ENCODE measurements at regions not wholly inside any gene's neighbourhood (a gene's known extent, or its start where the extent isn't known, plus 50 kb on each side); places are given as distances from the start of the nearest gene placed in this dataset.
"Not testable (repeated sequence)": the region's sequence is repeated elsewhere in the genome, so short reads cannot be mapped to it uniquely, and the experiment has no call there.

DNA sequence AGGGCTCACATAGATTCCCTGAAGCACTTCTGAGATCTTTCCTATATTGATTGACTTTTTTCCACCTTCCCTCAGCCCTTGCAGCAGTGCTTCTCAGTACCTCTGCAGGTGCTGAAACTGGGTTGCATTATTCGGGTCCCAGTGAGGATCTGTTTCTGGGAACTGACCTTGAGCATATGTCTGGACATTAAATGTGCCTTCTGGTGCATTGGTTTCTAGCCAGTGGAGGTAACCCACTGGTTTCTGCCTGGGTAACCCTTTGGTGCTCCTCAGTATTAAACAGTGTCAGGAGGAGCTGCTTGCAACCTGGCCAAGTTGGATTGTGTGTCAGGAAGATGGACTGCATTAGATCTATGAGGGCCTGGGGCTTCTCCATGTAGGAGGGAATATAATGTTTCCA lies 213.3 kb upstream of the KCND2 start:
- DNase-seq (ENCODE audit: low read depth): no peak
- TF ChIP-seq, protein P1, sequence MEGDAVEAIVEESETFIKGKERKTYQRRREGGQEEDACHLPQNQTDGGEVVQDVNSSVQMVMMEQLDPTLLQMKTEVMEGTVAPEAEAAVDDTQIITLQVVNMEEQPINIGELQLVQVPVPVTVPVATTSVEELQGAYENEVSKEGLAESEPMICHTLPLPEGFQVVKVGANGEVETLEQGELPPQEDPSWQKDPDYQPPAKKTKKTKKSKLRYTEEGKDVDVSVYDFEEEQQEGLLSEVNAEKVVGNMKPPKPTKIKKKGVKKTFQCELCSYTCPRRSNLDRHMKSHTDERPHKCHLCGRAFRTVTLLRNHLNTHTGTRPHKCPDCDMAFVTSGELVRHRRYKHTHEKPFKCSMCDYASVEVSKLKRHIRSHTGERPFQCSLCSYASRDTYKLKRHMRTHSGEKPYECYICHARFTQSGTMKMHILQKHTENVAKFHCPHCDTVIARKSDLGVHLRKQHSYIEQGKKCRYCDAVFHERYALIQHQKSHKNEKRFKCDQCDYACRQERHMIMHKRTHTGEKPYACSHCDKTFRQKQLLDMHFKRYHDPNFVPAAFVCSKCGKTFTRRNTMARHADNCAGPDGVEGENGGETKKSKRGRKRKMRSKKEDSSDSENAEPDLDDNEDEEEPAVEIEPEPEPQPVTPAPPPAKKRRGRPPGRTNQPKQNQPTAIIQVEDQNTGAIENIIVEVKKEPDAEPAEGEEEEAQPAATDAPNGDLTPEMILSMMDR (IDR thresholded peaks at IDR 0.05; ENCODE audit: insufficient read depth, low read length, poor library complexity, severe bottlenecking): no peak
- Histone ChIP-seq H3K4me3 (ENCODE audit: low read depth, low read length) (no peak overlapping the region), H3K36me3 (ENCODE audit: control insufficient read depth, insufficient read depth, low read length) (no peaks in the 10 kb centered on the region), H3K27me3 (ENCODE audit: control insufficient read depth, insufficient read depth, low read length) (no peaks in the 10 kb centered on the region)

DNA sequence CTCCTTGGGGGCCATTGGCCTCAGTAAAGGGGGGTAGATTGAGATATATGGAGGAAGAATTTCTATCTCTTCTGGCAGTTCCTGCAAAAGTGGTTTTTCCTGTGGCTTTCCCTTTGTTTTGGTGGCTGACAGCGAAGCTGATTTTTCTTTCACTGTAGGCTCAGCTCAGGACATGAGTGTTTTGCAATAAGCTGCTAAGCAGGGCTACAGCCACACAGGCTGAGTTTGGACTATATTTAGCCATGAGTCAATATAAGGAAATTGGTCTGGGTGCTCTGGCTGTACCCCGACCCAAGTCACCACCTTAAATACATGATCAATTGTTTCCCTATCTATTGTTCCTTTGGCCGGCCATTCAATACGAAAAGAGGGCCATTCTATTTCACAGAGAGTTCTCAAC lies 212.7 kb upstream of the KCND2 start:
- no peaks in the 10 kb centered on the region for H3K36me3 ChIP-seq (ENCODE audit: control insufficient read depth, insufficient read depth, low read length)
- no peak for DNase-seq (ENCODE audit: low read depth)
- no peak overlapping the region for H3K4me3 ChIP-seq (ENCODE audit: low read depth, low read length)
- TF ChIP-seq, protein P1 (IDR thresholded peaks at IDR 0.05; ENCODE audit: insufficient read depth, low read length, poor library complexity, severe bottlenecking): no peak
- H3K27me3 ChIP-seq (ENCODE audit: control insufficient read depth, insufficient read depth, low read length): no peaks in the 10 kb centered on the region

DNA sequence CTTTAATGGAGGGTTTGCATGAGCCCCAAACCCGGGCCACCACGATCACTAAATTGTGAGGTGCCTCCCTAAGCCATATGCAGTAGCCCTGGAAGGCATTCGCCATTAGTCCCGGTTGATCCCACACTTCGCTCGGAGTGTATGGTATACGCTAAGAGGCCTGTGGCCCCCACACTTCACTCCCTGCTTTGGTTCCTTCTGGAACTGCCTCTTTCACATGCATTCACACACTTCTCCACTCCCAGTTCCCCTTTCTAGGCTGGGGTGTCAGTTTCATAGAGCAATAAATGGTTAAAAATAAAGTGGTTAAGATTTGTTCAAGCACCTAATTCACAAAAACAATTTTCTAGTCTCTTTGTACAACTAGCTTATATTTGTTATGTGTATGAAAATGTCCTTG lies 212.1 kb upstream of the KCND2 start:
- H3K4me3 ChIP-seq (ENCODE audit: low read depth, low read length): no peak overlapping the region
- TF ChIP-seq, protein P1 (IDR thresholded peaks at IDR 0.05; ENCODE audit: insufficient read depth, low read length, poor library complexity, severe bottlenecking): no peak
- H3K27me3 ChIP-seq (ENCODE audit: control insufficient read depth, insufficient read depth, low read length): no peaks in the 10 kb centered on the region
- no peaks in the 10 kb centered on the region for H3K36me3 ChIP-seq (ENCODE audit: control insufficient read depth, insufficient read depth, low read length)
- no peak for DNase-seq (ENCODE audit: low read depth)

DNA sequence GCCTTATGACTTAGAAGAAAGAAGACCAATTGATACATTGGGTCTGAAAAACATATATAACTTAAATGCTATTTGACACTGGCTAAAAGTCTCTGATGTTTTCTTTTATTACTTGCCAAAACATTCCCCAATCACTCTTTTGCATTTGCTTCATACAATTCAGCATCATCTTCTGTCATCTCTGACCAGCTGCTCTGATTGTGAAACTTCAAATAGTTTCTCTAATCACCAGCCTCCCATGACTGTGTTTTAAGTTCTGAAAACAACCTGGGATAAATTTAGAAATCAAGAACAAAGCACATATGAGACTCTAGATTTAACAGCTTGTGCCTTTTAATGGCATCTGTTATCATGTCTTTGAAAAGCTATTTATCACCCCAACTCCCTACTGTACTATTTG lies 208.4 kb upstream of the KCND2 start:
- Histone ChIP-seq H3K4me3 (ENCODE audit: low read depth, low read length) (no peak overlapping the region), H3K36me3 (ENCODE audit: control insufficient read depth, insufficient read depth, low read length) (no peaks in the 10 kb centered on the region), H3K27me3 (ENCODE audit: control insufficient read depth, insufficient read depth, low read length) (no peaks in the 10 kb centered on the region)
- TF ChIP-seq, protein P1 (IDR thresholded peaks at IDR 0.05; ENCODE audit: insufficient read depth, low read length, poor library complexity, severe bottlenecking): no peak
- DNase-seq (ENCODE audit: low read depth): peak; percentile 10

DNA sequence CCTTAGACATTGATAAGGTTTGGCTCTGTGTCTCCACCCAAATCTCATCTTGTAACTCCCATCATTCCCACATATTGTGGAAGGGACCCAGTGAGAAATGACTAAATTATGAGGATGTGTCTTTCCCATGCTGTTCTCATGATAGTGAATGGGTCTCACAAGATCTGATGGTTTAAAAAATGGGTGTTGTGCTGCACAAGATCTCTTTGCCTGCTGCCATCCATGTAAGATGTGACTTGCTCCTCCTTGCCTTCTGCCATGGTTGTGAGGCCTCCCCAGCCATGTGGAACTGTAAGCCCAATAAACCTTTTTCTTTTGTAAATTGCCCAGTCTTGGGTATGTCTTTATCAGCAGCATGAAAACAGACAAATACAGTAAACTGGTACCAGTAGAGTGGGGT lies 206.1 kb upstream of the KCND2 start:
- not testable (repeated sequence) for DNase-seq (ENCODE audit: low read depth); H3K4me3 ChIP-seq (ENCODE audit: low read depth, low read length); H3K27me3 ChIP-seq (ENCODE audit: control insufficient read depth, insufficient read depth, low read length); H3K36me3 ChIP-seq (ENCODE audit: control insufficient read depth, insufficient read depth, low read length)

DNA sequence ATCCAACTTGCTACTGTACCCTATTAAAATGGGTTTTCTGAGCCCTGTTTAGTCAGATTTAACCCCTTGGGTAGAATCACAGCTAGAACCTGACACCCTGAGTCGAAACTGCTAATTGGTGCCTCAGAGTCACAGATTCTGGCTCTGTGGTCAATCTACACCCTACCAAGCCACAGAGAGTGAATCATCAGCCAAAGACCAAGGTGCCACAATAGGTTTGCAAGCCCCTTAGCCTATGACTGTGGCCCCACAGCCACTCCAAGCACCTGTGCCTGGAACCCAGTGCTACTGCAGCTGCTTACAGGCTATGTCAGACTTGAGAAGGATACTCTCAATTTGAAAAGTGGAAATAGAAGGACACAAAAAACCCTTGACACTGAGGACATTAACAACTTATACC lies 202.8 kb upstream of the KCND2 start:
- DNase-seq (ENCODE audit: low read depth): no peak
- TF ChIP-seq, protein P1 (IDR thresholded peaks at IDR 0.05; ENCODE audit: insufficient read depth, low read length, poor library complexity, severe bottlenecking): no peak
- H3K4me3 ChIP-seq (ENCODE audit: low read depth, low read length): no peak overlapping the region

More for the DNA sequence above, 202.8 kb upstream of the KCND2 start:
- H3K36me3 ChIP-seq (ENCODE audit: control insufficient read depth, insufficient read depth, low read length): no peaks in the 10 kb centered on the region
- H3K27me3 ChIP-seq (ENCODE audit: control insufficient read depth, insufficient read depth, low read length): no peaks in the 10 kb centered on the region
